Astrocyte of the spinal cord (primary cell): ENCODE measurements at regions not wholly inside any gene's neighbourhood (a gene's known extent, or its start where the extent isn't known, plus 50 kb on each side); places are given as distances from the start of the nearest gene placed in this dataset.

Experiments used
- DNase-seq: peaks from one replicate; pipeline ENCODE4 v3.0.0; 2011; ENCODE audit warnings: low read depth, low spot score
- H3K4me3 ChIP-seq: 2 replicates; pipeline ENCODE4 v1.5.1; 2011; ENCODE audit warnings: low read depth, mild to moderate bottlenecking, low read length, moderate library complexity
- in situ Hi-C: cut with HindIII; loops from 2 replicates; pipeline ENCODE4 v1.10.0; 2017; ENCODE audit warnings: low sequenced_read_pairs
- TF ChIP-seq, protein P1 (sequence below): IDR thresholded peaks from 2 replicates; pipeline ENCODE4 v1.5.1; 2012; ENCODE audit warnings: low read depth, mild to moderate bottlenecking, low read length, inconsistent platforms

DNA sequence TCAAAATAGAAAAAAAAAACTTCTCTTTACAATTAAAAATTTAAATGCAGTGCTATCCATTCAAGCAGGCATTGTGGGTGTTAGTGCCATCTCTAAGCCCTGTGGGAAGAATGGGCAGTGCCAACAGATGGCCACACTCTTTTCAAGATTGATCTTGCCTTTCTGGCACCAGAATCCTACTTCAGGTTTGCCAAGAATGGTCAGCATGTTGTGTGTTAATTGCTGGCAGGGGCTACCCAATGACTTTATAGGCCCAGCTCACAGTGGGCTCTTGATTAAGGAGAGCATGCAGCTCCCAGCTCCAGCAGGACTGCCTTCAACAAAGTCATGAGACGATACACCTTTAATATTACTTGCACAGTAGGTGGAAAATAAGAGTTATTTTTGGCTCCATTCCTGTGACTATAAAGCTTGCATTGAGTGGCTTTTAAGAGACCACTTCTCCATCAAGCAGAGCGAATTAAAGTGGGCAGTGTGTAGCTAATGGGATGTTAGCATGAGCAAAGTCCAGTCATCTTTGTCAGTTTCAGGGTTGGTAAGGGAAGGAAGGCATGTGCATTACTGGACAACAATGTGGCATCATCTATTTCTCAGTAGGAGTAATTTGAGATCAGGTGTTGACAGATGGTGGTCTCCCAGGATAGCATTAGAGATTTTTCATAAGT, 476.8 kb downstream of the C3orf38 start:
- no peak overlapping the region for H3K4me3 ChIP-seq
- in situ Hi-C loops: no loop called here

DNA sequence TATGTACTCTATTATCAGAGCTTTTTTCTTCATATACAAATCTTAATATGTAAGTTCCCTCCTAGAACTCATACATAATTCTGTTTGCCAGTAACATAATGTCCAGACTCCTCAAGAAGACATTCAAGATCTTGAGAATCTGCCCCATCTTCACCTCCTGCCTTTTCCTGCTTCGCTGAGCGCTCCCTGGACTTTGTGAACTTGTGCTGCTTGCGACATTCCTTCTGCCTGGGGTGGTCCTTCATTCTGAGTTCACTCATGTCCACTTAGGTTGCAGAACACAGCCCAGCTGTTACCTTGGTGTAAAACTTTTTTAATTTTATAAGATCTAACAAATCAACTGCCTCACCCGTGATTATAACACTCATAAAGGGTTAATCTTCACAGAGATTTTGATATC, 478.5 kb upstream of the EPHA3 start:
- TF ChIP-seq, protein P1, sequence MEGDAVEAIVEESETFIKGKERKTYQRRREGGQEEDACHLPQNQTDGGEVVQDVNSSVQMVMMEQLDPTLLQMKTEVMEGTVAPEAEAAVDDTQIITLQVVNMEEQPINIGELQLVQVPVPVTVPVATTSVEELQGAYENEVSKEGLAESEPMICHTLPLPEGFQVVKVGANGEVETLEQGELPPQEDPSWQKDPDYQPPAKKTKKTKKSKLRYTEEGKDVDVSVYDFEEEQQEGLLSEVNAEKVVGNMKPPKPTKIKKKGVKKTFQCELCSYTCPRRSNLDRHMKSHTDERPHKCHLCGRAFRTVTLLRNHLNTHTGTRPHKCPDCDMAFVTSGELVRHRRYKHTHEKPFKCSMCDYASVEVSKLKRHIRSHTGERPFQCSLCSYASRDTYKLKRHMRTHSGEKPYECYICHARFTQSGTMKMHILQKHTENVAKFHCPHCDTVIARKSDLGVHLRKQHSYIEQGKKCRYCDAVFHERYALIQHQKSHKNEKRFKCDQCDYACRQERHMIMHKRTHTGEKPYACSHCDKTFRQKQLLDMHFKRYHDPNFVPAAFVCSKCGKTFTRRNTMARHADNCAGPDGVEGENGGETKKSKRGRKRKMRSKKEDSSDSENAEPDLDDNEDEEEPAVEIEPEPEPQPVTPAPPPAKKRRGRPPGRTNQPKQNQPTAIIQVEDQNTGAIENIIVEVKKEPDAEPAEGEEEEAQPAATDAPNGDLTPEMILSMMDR: no peak
- DNase-seq: no peak
- no peak overlapping the region for H3K4me3 ChIP-seq
- in situ Hi-C loops: no loop called here

More for the DNA sequence above, 476.8 kb downstream of the C3orf38 start:
- no peak for DNase-seq
- TF ChIP-seq, protein P1: no peak

DNA sequence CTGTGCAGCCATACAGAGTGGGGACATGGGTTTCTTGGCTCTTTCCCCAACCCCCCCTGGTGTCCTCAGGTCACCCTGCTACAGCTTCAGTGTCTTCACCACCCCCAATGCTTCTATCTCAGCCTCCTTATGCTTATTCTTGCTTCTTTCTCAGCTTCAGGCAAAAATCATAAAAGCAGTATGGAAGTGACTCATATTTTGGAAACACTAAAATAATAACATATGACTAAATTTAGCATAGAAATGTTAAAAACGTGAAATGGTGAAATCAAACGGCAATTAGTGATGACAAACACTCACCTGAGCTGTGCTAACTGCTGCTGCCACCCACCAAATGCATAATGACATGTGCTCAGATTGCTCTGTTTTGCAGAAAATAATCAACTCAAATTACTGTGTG, 475.2 kb upstream of the EPHA3 start:
- H3K4me3 ChIP-seq: no peak overlapping the region
- in situ Hi-C loops: no loop called here
- TF ChIP-seq, protein P1: no peak
- no peak for DNase-seq

DNA sequence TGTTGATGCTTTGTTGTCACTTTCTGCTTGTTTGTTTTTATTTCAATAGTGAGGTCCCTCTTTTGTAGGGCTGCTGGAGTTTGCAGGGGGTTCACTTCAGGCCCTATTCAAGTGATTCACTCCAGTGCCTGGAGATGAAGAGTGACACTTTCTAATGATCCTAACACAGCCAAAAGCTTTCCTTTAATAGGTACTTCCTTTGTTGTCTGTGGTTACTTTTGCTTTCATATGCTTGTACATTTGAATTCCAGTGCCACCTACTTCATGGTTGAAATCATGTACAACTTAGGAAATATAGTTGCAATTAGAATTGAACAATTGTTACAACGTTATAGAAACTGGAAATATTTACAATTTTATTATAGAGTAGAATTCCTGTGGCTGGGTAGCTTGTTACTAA, 466.8 kb upstream of the EPHA3 start:
- in situ Hi-C loops: no loop called here
- TF ChIP-seq, protein P1: no peak
- DNase-seq: no peak
- H3K4me3 ChIP-seq: no peak overlapping the region

DNA sequence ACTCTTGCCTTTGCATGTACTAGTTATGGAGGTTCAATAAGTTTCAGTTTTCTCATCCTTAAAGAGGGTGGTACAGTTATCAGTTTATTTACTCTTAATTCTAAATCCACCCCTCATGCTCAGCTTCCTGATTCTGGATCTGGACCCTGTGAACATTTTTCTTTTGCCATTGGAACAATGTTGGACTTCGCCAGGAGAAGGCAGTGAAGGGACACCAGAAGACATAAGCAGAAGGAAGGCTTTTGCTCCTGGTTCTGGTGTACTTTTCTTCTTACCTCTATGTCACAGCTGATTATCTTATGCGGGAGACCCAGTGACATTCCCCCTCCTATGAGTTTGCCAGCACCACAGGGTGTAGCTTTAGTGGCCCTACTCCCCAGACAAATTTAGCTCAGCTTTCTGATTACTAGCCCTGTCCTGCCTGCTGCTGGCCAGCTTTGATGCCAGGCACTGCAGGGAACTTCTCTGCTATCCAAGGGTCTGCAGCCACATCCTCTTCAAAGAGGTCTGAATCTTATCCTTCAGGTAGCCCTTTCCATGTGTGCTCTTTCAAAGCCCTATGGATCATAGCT, 466.3 kb upstream of the EPHA3 start:
- in situ Hi-C loops: no loop called here
- TF ChIP-seq, protein P1: no peak
- no peak for DNase-seq
- H3K4me3 ChIP-seq: no peak overlapping the region

DNA sequence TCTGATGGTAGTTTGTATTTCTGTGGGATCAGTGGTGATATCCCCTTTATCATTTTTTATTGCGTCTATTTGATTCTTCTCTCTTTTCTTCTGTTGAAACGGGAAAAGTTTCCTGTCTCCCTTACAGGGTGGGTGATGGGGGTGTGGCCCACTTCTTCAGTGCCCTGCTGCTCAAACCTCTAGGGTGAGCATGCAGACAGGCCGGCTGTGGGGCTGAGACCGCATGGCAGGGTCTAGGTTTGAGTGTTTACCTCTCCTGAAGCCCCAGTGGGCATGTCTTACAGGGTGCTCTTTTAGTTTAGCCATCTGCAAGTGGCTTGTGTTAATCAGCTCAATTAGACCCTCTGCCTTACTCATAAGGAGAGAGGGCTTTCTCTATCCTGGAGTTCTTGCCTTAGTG, 450.0 kb upstream of the EPHA3 start:
- in situ Hi-C loops: no loop called here
- TF ChIP-seq, protein P1: no peak

More for the DNA sequence above, 450.0 kb upstream of the EPHA3 start:
- DNase-seq: no peak
- H3K4me3 ChIP-seq: no peak overlapping the region
